CD14-positive monocyte (primary cell): ENCODE measurements at regions not wholly inside any gene's neighbourhood (a gene's known extent, or its start where the extent isn't known, plus 50 kb on each side); places are given as distances from the start of the nearest gene placed in this dataset.

ENCODE experiments used
- DNase-seq, 3 donors: peaks; one replicate each; pipeline ENCODE4 v3.0.0-alpha.2; 2011 to 2022
- H2AFZ ChIP-seq: 2 replicates; pipeline ENCODE4 v1.6.0; 2012; ENCODE audit warnings: mild to moderate bottlenecking, low read depth, low read length, inconsistent platforms; ENCODE audit not compliant: insufficient read depth, poor library complexity, severe bottlenecking
- H3K27ac ChIP-seq, 2 donors: 1 replicate in 1 of 2; 2 replicates in 1 of 2; pipeline ENCODE4 v1.5.1; 2012 to 2013; ENCODE audit warnings: low read length in 2 of 2, control low read depth in 1 of 2, inconsistent platforms in 1 of 2, low read depth in 1 of 2, mild to moderate bottlenecking in 1 of 2
- H3K27me3 ChIP-seq, 2 donors: one replicate each; pipeline versions ENCODE4 v1.6.0 to v1.6.1; 2011 to 2013; ENCODE audit warnings: low read length in 2 of 2; ENCODE audit not compliant: control insufficient read depth in 2 of 2, insufficient read depth in 2 of 2
- H3K36me3 ChIP-seq, 2 donors: replicated peaks in 1 of 2; 1 replicate in 1 of 2; 2 replicates in 1 of 2; pipeline versions ENCODE4 v1.5.1 to v1.6.1; 2012 to 2013; ENCODE audit warnings: low read length in 2 of 2, control low read depth in 1 of 2, inconsistent platforms in 1 of 2, mild to moderate bottlenecking in 1 of 2; ENCODE audit not compliant: insufficient read depth in 2 of 2, control insufficient read depth in 1 of 2
- H3K4me1 ChIP-seq, 2 donors: 1 replicate in 1 of 2; 2 replicates in 1 of 2; pipeline versions ENCODE4 v1.5.1 to v1.6.1; 2012 to 2013; ENCODE audit warnings: low read length in 2 of 2, control low read depth in 1 of 2, inconsistent platforms in 1 of 2, mild to moderate bottlenecking in 1 of 2, moderate library complexity in 1 of 2; ENCODE audit not compliant: insufficient read depth in 2 of 2, control insufficient read depth in 1 of 2
- H3K4me2 ChIP-seq: replicated peaks from 2 replicates; pipeline ENCODE3; 2012; ENCODE audit warnings: low read length, moderate library complexity, mild to moderate bottlenecking; ENCODE audit not compliant: poor library complexity, severe bottlenecking; ENCODE audit errors: extremely low read depth
- H3K4me3 ChIP-seq, 3 experiments: fragments of 200-600 bp in 1 of 3; sonication (generic) in 1 of 3; replicated peaks in 1 of 3; 1 replicate in 2 of 3; 2 replicates in 1 of 3; pipeline ENCODE4 v1.5.1; 2011 to 2013; ENCODE audit warnings: low read length in 3 of 3, mild to moderate bottlenecking in 3 of 3, control low read depth in 2 of 3, low read depth in 2 of 3, inconsistent platforms in 1 of 3, moderate library complexity in 1 of 3
- H3K79me2 ChIP-seq: 2 replicates; pipeline ENCODE4 v1.6.0; 2012; ENCODE audit warnings: mild to moderate bottlenecking, control low read depth, inconsistent platforms, low read length, moderate library complexity; ENCODE audit not compliant: insufficient read depth
- H3K9ac ChIP-seq: 2 replicates; pipeline ENCODE4 v1.6.0; 2017; ENCODE audit warnings: low read length, mild to moderate bottlenecking; ENCODE audit not compliant: insufficient read depth, poor library complexity, severe bottlenecking
- H3K9me3 ChIP-seq, 2 donors: replicated peaks in 1 of 2; 1 replicate in 1 of 2; 2 replicates in 1 of 2; pipeline versions ENCODE4 v1.5.1 to v1.6.1; 2012 to 2013; ENCODE audit warnings: low read length in 2 of 2, control low read depth in 1 of 2; ENCODE audit not compliant: control insufficient read depth in 1 of 2, insufficient read depth in 1 of 2
- H4K20me1 ChIP-seq: 2 replicates; pipeline ENCODE4 v1.6.0; 2012; ENCODE audit warnings: mild to moderate bottlenecking, low read length, control low read depth, moderate library complexity; ENCODE audit not compliant: insufficient read depth
- H3K27ac Mint-ChIP-seq, 7 donors: one replicate each; pipeline ENCODE4 v1.8.0; 2020; ENCODE audit warnings: mild to moderate bottlenecking in 7 of 7, mixed read lengths in 7 of 7, moderate library complexity in 6 of 7, inconsistent platforms in 2 of 7
- H3K27me3 Mint-ChIP-seq, 3 donors: one replicate each; pipeline ENCODE4 v1.8.0; 2021 to 2022; ENCODE audit warnings: low read depth in 3 of 3, mild to moderate bottlenecking in 3 of 3, mixed read lengths in 3 of 3, moderate library complexity in 3 of 3, inconsistent platforms in 1 of 3
- H3K36me3 Mint-ChIP-seq, 2 donors: one replicate each; pipeline ENCODE4 v1.8.0; 2020; ENCODE audit warnings: mixed read lengths in 2 of 2, inconsistent platforms in 1 of 2, mild to moderate bottlenecking in 1 of 2
- H3K4me1 Mint-ChIP-seq: one replicate; pipeline ENCODE4 v1.8.0; 2020; ENCODE audit warnings: mild to moderate bottlenecking, mixed read lengths
- H3K4me3 Mint-ChIP-seq, 2 donors: one replicate each; pipeline ENCODE4 v1.8.0; 2020; ENCODE audit warnings: mild to moderate bottlenecking in 2 of 2, mixed read lengths in 2 of 2, moderate library complexity in 1 of 2
- H3K9me3 Mint-ChIP-seq, 7 donors: one replicate each; pipeline ENCODE4 v1.8.0; 2020 to 2022; ENCODE audit warnings: mixed read lengths in 7 of 7, mild to moderate bottlenecking in 6 of 7, moderate library complexity in 6 of 7, inconsistent platforms in 2 of 7
- WGBS: methylation state at CpG from one replicate; pipeline ENCODE4 v1.1.5; 2013; ENCODE audit warnings: missing lambda C conversion rate; ENCODE audit not compliant: insufficient coverage; 5-methylcytosine and 5-hydroxymethylcytosine counted together
- intact Hi-C, 2 donors: fragments of 100-400 bp; cut with micrococcal nuclease; formaldehyde crosslinking; loops; one replicate each; pipeline versions ENCODE4 v1.15.0 to v1.15.1; 2023
- TF ChIP-seq, protein P1 (sequence below): fragments of 200-600 bp; IDR thresholded peaks from one replicate; pipeline ENCODE4 v1.8.0; 2022; ENCODE audit warnings: antibody characterized with exemption, mild to moderate bottlenecking

DNA sequence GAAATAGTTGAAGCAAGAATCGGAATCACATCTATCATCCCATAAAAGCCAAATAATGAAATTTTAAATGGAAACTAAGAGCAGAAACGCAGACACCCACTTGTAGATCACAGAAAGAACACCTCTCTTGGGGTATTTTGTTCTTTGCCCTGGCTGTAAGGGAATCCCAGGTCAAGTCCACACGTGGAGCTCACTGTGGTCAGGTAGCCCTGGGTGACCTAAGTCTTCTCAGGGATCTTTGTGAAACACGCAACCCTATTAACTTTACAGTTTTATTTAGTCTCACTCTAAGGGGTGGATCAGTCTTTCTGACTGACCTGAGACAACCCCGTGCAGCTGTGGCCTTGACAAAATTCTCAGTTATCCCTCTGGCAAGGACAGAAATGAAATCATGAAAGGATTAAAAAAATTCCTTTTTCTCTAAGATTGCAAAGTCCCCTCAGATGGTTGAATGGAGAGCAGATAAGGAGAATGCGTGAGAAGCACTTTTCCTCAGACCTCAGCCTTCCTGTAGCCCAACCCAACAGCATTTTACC lies 111.6 kb downstream of the NREP start:
- DNase-seq: no peak
- Histone ChIP-seq H2AFZ (no peak overlapping the region), H3K9ac (no peak overlapping the region), H3K9me3 (peaks cover 5% of the 10 kb centered on the region in 2 donors), H3K4me3 (no peak overlapping the region), H3K36me3 (no peaks in the 10 kb centered on the region), H4K20me1 (no peaks in the 10 kb centered on the region), H3K4me1 (no peaks in the 10 kb centered on the region), H3K27ac (no peak overlapping the region), H3K79me2 (no peaks in the 10 kb centered on the region), H3K27me3 (no peaks in the 10 kb centered on the region), H3K4me2 (no peak overlapping the region)
- TF ChIP-seq, protein P1, sequence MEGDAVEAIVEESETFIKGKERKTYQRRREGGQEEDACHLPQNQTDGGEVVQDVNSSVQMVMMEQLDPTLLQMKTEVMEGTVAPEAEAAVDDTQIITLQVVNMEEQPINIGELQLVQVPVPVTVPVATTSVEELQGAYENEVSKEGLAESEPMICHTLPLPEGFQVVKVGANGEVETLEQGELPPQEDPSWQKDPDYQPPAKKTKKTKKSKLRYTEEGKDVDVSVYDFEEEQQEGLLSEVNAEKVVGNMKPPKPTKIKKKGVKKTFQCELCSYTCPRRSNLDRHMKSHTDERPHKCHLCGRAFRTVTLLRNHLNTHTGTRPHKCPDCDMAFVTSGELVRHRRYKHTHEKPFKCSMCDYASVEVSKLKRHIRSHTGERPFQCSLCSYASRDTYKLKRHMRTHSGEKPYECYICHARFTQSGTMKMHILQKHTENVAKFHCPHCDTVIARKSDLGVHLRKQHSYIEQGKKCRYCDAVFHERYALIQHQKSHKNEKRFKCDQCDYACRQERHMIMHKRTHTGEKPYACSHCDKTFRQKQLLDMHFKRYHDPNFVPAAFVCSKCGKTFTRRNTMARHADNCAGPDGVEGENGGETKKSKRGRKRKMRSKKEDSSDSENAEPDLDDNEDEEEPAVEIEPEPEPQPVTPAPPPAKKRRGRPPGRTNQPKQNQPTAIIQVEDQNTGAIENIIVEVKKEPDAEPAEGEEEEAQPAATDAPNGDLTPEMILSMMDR: no peak
- Mint-ChIP-seq H3K4me3 (no peak overlapping the region), H3K27me3 (no peaks in the 10 kb centered on the region), H3K4me1 (no peaks in the 10 kb centered on the region), H3K27ac (no peak overlapping the region), H3K9me3 (peaks cover 1 to 10% (median 4%) of the 10 kb centered on the region in 7 donors), H3K36me3 (no peaks in the 10 kb centered on the region)
- 90% methylated on average over 2 of the region's 6 CpGs for WGBS
- intact Hi-C loops: no loop called here

DNA sequence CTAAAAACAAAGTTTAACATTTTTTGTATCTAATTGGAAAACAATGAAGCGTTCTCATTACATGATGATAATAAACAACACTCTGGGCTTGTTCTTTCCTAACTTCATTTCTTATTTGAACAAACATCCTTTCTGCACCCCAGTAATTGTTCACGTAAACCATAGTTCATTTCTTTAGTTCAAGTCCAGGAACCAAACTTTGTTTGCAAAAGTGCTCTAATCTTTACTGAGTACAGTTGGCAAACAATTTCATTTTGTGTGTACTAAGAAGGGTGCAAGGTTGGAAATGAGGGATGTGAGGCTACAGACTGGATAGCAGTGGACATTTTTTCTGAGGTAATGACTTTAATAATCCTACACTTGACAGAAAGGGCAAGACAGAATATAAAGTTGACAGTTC lies 113.5 kb downstream of the NREP start:
- no CpG with 5 or more reads among the region's 2 CpGs for WGBS
- H3K4me2 ChIP-seq: no peak overlapping the region
- H3K4me3 ChIP-seq: no peak overlapping the region
- Mint-ChIP-seq H3K36me3 (no peaks in the 10 kb centered on the region), H3K9me3 (peaks cover 19 to 23% (median 21%) of the 10 kb centered on the region in 7 donors), H3K4me3 (no peak overlapping the region), H3K27ac (no peak overlapping the region), H3K27me3 (no peaks in the 10 kb centered on the region), H3K4me1 (no peaks in the 10 kb centered on the region)
- TF ChIP-seq, protein P1: no peak
- H3K27ac ChIP-seq: no peak overlapping the region
- no peaks in the 10 kb centered on the region for H4K20me1 ChIP-seq
- no peaks in the 10 kb centered on the region for H3K27me3 ChIP-seq
- no peak overlapping the region for H2AFZ ChIP-seq
- H3K36me3 ChIP-seq: no peaks in the 10 kb centered on the region
- H3K9ac ChIP-seq: no peak overlapping the region
- H3K9me3 ChIP-seq: peaks cover 17 to 19% of the 10 kb centered on the region in 2 donors
- no peaks in the 10 kb centered on the region for H3K4me1 ChIP-seq
- no peaks in the 10 kb centered on the region for H3K79me2 ChIP-seq
- intact Hi-C loops: no loop called here
- no peak for DNase-seq
